CD4-positive, alpha-beta T cell treated with Interleukin-17A for 4 hours (primary cell): ENCODE measurements at regions not wholly inside any gene's neighbourhood (a gene's known extent, or its start where the extent isn't known, plus 50 kb on each side); places are given as distances from the start of the nearest gene placed in this dataset.

Experiments used
- DNase-seq: peaks from one replicate; pipeline ENCODE4 v3.0.0-alpha.2; 2020; ENCODE audit warnings: mixed read lengths

DNA sequence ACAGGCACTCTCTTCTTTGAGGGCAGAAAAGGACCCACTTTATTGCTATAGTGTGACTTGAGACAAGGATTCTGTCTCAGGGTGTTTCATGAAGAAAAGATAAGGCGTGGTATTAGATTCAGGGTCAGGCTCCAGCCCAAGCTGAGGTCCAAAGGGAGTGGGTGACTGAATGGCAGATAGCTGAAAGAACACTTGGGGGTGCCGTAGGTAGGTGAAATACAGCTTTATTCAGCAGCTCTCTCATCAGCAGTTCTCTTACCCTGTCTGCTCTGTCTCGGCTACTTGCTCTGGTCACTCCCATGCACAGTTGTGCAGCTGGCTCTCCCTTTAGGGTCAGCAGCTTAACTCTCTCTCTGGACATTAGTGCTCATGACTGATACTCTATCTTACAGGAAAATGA is 379.9 kb downstream of the LPIN1 start:
- DNase-seq: no peak

DNA sequence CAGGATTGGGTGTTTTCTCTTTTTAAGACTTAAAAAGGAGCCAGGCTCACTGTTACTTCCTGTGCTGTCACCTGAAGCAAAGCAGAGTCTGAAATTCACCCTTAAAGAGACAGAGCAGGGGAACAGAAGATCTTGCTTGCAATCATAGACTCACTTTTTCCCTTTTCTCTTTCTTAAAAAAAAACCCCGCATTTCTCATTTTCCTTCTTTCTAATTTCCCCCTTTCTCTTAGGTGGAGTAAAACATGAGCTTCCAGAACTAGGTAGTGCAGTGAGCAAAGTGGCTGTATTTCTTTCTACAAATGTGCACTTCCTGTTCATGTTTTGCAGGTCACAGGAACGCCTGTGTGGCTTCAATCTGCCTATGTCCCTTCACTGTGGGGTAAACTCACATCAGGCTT is 381.2 kb downstream of the LPIN1 start:
- DNase-seq: peak; percentile 34

DNA sequence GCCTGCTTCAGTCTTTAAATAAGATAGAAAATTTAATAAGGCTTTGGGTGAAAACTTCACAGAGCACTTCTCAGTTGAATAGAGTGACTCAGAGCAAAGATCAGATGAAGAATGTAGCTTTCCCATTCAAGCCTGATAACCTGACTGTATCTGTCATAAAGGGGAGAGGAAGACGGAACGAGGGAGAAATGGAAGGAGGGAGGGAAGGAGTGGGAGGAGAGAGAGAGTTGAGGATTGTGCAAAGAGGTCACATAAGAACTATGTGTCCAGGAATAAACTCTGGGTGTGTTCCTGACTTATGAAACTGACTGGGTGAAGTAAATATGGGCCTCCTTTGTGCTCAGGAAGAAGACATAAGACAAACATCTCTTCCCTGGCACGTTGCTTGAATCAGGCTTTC is 385.5 kb downstream of the LPIN1 start:
- DNase-seq: no peak

DNA sequence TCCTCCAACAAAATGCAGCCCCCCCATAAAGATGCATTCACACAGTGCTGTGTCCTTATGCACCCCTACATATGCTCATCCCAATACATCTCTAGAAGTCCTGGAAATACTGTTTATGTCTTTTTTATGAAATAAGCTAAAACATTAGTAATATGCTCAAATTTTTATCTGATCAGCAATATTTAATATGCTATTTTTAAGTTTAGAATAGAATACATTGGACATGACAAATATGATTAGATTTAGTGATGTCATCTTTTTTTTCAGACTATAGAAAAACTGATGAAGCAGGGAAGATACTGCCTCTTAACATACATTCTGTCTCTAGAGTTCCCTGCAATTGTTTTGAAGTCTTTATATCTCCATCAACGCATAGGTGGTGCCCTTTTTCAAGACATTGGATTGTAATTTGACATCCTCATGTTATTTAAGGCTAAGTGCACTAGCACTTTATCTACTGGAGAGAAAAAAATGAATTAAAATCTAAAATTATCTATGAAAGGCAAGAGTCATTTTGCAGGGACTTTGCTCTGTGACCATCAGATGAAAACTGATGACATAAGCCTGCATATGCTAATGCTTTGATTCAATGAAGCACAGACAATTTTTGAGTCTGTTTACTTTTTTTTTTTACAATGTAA is 395.3 kb downstream of the LPIN1 start:
- DNase-seq: no peak

DNA sequence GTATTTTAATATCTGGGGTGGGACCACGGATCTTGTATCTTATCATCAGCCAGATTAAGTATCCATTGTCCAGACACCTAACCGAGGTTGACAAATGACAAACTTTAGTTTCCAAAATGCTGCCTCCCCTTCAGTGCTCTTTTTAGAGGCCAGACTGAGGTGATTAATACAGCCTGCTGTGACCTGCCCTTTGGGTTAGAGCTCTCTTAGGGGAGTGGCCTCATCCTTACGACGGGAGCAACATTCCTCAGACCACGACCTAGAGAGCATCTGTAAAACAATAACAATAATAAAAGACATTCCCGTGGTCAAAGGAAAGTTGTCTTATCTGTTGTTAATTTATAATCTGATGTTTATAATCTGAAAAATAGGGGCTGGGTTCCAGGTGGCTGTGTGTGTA is 405.3 kb downstream of the LPIN1 start:
- DNase-seq: no peak

DNA sequence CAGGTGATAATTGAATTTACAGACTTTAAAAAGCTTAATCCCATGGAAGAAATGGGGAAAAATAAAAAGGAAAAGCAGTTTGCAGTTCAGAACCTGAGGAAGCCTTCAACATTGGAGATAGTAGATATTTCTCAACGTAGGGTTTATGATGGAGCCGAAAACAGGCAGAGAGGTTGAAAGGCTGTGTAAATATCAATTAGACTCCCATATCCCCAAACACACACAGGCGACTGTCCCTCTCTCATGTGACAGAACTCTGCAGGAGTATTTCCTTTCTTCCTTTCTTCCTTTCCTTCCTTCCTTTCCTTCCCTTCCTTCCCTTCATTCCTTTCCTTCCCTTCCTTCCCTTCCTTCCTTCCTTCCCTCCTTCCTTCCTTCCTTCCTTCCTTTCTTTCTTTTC is 406.5 kb downstream of the LPIN1 start:
- no peak for DNase-seq

DNA sequence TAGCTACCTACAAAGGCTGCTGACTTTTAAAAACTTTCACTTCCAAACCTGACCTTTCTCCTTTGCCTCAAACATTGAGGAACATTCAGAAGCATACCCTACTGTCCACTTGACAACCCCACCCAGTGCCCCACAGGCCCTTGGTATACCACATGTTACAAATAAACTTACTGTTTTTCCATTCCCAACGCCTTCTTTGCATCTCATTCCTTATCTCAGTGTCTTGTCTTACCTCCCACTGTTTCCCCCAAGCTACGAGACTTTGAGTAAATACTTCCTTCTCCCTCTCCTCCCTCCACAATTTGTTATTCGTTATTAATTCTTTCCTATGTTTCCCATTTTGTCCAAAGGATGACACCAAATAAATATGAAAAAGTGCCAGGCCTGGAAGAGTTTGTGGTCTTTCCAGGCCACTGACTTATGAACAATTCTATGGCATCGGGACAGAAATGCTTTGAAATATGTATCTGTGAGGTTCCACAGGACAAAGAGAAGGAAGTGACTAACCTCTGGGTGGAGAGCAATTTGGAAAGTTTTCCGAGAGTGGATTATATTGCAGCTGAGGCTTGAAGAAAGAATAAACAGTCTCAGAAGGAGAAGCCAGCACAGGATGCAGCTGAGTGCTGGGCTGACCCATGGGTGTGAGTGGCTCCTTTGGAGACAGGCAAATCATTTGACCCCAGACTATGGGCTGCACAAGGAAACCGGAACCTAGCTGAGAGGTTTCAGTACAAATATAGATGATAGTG is 409.0 kb downstream of the LPIN1 start:
- no peak for DNase-seq

DNA sequence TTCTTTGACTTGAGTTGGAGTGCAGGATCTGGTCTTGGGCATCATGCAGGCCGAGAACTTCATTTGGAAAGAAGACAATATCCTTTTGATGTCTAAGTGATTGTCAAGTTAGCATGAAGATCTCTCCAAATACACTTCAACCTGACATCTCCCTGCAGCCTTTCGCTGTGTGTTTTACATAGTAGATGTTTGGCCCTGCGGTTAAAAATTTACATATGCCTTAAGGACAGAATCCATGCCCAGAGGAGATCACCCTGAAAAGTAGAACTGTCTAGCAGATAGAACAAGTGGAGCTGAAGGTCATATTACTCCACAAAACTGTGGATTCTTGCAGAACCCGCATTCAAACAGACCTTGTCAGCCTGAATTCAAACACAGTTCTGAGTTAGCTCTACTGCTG is 409.9 kb downstream of the LPIN1 start:
- DNase-seq: no peak

DNA sequence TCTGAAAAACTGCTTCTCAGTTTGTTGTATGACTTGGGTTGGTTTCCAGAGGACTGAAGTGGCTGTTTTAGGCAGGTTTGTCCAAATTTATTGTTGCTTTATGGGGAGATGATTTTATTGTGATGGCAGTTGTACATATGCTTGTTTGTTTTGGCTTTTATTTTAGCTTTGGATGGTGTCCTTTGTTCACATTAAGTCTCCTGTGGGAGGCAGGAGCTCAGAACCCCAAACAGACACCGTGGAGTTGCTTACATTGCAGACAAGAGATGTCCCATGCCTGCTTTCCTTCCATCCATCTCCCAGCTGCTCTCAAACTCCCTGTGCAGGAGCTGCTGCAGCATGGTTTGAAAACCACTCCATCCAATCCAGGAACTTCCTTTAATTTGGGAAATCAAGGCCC is 414.7 kb downstream of the LPIN1 start:
- no peak for DNase-seq

DNA sequence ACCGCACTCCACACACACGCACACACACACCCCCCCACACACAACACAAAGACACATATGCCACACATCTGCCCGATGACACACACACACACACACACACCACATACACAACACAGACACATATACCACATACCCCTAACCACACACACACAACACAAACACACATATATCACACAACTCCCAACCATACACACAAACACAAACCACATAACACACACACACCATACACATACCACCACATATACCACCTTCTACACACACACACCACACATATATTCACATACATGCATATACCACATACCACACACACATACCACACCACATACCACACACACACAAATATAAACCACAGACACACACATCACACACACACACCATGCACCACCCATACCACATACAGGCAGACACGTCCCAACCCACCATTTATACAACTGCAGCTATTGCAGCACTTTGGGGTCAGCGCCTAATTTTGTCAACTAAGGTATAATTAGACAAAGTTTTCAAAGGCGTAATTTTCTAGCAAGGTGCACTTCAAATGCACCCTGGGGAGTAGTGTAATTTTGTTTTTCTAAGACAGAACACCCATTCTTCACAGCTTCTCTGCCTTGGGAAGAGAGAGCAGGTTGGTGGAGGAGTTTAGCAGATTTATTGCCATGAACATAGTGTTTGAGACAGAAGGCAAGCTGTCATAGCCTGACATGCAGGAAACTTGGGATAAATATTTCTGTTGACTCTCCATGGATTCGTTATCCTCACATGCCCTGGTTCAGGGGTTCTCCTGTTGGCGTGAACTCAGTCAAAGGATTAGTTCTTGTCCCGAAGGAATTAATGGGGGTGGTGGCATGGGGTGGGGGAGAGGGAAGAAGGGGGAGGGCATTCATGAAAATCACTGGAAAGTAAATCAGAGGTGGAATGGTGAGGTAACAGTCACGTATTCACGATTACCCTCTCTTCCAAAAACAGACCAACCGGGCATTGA is 416.1 kb downstream of the LPIN1 start:
- DNase-seq: no peak

DNA sequence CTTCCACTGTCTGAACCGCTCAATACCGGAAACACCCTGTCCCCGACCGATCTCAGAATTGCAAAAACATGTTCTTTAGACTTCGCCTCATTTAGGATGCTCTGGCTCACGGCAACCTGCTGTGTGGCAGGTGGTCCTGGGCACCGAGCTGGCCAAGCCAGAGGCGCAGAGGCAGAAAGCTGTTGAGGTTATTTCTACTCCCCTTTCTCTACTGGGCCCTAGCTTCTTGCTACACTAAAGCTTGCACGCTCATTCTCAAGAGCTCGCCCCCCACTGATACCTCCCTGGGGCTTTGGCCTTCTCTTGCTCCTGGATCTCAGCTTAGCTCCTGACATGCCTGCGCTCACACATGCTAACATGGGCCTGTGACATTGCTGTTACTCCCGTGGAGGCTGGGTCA is 417.4 kb downstream of the LPIN1 start:
- DNase-seq: no peak

DNA sequence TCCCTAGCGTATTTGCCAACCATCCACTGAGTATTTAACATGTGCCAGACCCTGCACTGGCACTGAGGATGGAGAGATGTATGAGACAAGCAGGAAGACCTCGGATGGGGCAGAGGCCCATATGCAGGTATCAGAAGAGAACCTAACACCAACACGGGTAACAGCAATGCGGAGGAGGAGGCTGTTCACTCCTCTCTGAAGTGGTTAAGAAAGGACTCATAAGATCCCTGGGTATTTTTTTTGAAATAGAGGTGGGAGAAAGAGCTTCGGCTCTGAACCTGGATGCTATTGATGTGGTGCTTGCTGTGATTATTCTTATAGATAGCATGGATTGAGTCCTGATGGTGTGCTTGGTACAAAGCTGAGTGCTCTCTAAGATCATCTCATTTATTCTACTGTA is 418.3 kb downstream of the LPIN1 start:
- DNase-seq: no peak

DNA sequence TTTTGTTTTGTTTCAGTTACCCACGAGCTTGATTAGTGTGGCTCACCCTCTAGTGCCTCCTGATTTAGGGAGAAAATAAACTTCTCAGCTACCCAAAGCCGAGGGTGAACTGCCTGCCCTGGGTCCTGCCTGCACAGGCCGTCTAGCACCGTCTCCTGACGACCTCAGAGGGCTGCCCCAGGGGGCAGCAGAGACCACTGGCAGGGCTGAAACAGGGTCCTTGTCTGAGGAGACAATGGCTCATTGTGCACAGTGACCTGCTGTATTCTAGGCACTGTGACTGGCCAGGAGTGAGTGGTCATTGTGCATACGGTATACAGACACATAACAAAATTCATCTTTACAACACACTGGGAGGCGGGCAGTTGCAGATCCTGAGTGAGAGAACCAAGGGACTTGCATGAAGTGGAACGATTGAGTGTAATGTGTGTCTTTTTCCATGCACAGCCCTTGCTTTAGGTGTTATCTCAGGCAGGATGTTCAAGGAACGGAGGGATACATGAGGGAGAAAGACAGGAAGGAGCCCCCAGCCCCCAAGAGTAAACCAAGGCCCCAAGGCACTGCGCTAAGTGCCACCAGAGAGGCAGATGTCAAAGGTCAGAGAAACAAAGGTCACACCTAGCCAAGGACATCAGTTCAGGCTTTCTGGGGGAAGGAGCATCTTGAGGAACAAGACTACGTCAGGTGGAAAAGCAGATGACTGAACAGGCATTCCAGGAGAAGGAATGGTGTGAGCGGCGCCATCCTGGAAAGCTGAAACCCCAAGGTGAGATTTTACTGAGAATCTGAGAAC is 421.3 kb downstream of the LPIN1 start:
- DNase-seq: peak; percentile 26

DNA sequence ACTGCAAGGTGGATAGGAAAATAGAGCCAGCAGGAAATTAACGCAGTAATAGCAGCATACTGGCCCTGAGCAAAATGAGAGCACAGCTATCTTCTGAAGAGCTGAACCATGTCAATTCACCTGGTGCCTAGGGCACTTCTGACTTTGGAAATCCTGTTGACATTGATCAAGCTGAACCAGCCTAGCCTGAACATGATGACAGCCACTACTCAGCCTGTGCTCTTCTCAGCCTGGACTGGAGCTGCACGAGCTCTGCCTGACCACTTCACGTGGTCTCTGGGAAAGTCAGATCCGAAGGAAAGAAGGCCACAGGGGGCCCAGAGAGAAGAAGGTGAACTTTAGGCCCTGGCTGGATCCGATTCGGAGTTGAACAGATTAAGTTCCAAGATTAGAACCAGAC is 421.9 kb downstream of the LPIN1 start:
- no peak for DNase-seq

DNA sequence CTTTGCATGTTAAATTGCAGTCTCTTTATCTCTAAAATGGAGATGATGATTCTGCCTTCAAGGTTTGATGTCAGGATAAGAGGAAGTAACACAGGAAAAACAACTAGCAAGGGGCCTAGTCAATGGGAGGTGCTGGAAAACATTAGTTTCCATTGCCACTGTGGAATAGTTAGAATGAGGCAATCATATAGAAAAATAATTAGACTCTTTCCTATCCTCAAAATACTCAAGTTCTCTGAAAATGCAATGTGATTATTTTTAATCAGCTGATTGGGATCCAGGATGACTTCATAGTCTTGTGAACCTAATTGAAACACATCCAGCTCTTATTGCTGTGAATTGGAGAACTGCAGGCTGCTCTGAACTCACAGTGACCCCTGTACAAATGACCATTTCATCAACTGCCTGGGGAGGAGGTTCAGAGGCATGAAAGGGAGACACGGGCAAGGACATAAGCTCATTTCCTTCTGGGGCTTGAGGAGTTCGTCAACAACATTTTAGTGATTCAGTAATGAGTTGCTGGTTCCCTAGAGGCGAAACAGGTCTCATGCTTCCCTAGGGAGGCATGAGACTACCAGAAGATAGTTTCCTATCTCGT is 422.5 kb downstream of the LPIN1 start:
- no peak for DNase-seq

DNA sequence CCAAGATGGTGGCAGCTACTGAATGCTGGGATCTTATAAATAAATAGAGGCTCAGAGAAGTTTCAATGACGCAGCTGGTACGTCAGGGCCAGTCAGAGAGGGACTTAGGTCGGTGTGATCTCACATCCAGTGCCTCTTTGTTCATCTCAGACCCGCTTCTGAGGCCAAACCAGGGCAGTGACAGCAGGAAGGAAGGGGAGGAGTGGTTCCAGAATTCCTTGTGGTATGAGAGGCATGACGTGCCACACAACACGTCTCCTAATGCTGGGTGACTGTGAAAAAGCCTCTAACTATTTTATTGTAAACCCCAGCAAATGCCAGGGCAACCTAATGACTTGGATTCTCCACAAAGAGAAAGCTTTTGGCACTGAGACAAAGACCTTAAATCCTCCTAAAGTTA is 423.3 kb downstream of the LPIN1 start:
- DNase-seq: peak; percentile 19

DNA sequence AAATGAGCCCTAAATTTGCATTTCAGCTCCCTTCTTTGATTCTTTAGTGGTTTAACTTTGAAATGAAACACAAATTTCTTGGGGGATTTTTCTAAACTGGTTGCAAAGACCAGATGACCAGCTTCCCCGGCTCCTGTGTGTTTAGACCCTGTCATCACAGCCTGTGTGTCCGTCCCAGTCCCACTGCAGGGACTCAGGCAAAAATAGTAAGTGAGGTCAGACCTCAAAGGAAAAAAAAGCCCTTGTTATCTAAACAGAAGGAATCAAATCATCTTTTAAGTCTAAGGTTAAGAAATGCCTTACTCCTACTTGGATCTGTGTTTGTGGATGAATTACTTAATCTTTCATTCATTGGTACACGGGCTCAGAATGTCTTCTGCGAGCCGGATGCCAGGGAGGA is 423.7 kb downstream of the LPIN1 start:
- DNase-seq: no peak

DNA sequence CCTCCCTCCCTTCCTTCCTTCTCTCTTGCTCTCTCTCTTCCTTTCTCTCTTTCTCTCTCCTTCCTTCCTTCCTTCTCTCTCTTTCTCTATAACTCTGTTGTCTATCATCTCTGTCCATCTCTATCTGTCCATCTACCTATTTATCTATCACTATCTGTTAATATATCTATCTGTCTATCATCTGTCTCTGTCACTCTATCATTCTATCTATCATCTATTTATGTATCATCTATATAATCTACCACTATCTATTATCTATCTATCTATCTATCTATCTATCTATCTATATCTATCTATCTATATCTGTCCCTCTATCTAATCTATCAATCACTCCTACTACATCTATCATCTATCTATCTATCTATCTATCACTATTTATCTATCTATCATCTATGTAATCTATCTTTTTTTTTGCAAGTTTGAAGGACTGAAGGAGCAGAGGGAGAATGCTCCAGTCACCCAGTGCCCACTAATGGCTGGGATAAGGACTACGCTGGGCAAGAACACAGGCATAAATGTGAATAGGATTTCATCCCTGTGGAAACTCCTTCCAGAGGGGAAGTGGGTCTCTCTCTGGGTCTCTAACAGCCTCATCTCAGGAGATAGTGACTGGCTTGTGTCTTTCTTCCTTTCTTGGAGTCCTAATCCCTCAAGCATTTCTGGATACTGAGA is 427.0 kb downstream of the LPIN1 start:
- DNase-seq: no peak

DNA sequence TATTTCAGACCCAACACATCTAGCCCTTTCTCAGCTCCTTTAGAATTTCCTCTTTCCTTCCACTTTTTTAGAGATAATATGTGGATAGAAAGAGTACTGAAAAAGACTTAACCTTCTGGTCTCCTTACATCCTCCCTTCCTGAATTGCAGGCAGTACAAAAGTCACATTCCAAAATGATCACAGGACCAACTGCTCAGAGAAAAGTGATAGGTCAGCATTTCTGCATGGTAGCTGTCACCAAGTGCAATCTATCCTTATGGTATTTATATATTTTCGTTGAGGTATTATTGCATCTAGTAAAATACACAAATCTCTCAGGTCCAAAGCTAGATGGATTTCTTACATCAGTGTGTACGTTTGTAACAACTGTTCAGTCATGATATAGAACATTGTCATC is 427.5 kb downstream of the LPIN1 start:
- no peak for DNase-seq

DNA sequence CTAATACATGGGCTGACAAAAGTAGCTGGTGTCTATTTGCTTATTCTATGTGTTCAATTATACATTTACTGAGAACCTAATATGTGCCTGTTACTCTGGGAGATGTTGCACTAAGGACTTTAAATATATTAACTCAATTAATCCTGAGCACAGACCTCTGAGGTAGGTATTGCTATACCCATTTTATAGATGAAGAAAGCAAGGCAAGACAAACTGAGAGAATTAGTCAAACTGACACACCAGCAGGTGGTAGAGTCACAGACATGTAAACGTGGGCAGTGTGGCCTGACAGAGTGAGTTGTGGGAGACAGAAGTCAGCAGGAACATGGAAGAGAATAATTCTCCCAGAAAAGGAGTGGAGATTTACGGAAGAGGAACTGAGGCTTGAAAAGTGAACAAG is 428.9 kb downstream of the LPIN1 start:
- DNase-seq: no peak

DNA sequence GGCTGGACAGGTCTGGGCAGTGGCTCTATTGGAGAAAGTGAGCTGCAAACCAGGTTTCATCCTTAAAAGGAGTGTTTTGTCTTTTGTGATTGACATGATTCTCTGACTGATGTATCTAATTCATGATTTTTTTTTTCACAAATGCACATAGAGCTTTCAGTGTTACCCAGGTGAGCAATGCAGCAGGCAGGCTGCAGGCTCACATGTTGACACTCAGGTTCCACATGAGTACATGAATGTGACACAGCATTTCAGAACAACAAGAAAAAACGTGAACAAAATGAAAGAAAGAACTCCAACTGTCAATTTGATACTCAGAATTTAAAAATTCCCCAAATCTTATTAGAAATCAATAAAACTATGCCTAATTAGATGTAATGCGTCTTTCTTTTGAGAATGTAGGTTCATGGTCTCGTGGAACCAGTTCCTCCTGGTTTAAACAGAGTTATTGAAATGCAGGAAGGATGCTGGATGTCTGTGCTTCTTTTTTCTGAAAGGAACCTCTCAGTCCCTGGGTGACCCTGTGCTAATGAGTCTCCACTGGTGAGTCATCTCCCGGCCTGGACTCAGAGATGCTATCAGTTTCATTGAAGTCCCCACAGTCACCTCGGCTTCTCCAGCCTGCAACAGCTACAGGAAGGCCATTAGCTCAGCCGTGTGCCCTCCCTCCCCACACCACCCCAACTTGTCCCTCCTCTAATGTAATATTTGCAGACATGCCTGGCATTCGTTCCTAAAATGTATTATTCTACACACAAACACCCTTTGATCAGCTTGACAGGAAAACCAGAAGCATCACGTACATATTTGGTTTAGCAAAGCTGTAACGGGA is 430.4 kb downstream of the LPIN1 start:
- DNase-seq: peak; percentile 18
